Endothelial cell of umbilical vein (primary cell): ENCODE measurements at regions not wholly inside any gene's neighbourhood (a gene's known extent, or its start where the extent isn't known, plus 50 kb on each side); places are given as distances from the start of the nearest gene placed in this dataset.

Source experiments
- BruUV-seq: library from RNA; stranded (reverse); fragments of 400-500 nt; replicated peaks from 2 replicates; lab custom pipeline; 2021; lab: Mats Ljungman, UMichigan
- CTCF ChIA-PET: fragments of 300-600, 350-600 bp; sonication (Branson Sonifier 250); formaldehyde crosslinking; loops from one replicate; lab custom pipeline; 2021; ENCODE audit warnings: antibody characterized with exemption, inconsistent platforms; lab: Charles Lee
- POLR2A ChIA-PET: fragments of 300-600, 350-600 bp; sonication (Branson Sonifier 250); formaldehyde crosslinking; loops from one replicate; lab custom pipeline; 2021; ENCODE audit warnings: antibody characterized with exemption, inconsistent platforms; lab: Charles Lee
- DNase-seq: peaks from one replicate; pipeline ENCODE4 v3.0.0-alpha.2; 2011; ENCODE audit warnings: low read depth, low spot score
- FAIRE-seq: peaks from 2 replicates; lab custom pipeline; 2011; peaks lifted over from hg19 to GRCh38; lab: Jason Lieb, UNC
- H2AFZ ChIP-seq: 2 replicates; pipeline ENCODE4 v1.6.0; 2012; ENCODE audit warnings: low read depth, low read length, control low read depth, inconsistent platforms
- H3K27ac ChIP-seq: 2 replicates; pipeline ENCODE4 v1.5.1; 2011; ENCODE audit warnings: low read depth, mild to moderate bottlenecking, control low read depth, low read length, moderate library complexity; ENCODE audit not compliant: insufficient read depth
- H3K27me3 ChIP-seq, 2 experiments: 2 replicates each; pipeline versions ENCODE4 v1.6.0 to v1.6.1; 2011; ENCODE audit warnings: low read length in 2 of 2, mixed read lengths in 1 of 2; ENCODE audit not compliant: control insufficient read depth in 2 of 2, insufficient read depth in 2 of 2
- H3K36me3 ChIP-seq, 2 experiments: 2 replicates in 1 of 2; 3 replicates in 1 of 2; pipeline ENCODE4 v1.5.1; 2011; ENCODE audit warnings: low read length in 2 of 2, mild to moderate bottlenecking in 1 of 2, moderate library complexity in 1 of 2; ENCODE audit not compliant: control insufficient read depth in 2 of 2, insufficient read depth in 2 of 2; ENCODE audit errors: extremely low read depth in 1 of 2
- H3K4me1 ChIP-seq: 3 replicates; pipeline ENCODE4 v1.5.1; 2011; ENCODE audit warnings: mild to moderate bottlenecking, low read length; ENCODE audit not compliant: control insufficient read depth, insufficient read depth; ENCODE audit errors: extremely low read depth
- H3K4me2 ChIP-seq: 2 replicates; pipeline ENCODE4 v1.6.1; 2011; ENCODE audit warnings: low read length, control low read depth, mixed read lengths; ENCODE audit not compliant: insufficient read depth
- H3K4me3 ChIP-seq, 3 experiments: fragments of 200-600 bp in 1 of 3; sonication (generic), shearing (Covaris generic) in 1 of 3; replicated peaks in 1 of 3; 2 replicates each; pipeline ENCODE4 v1.5.1; 2011 to 2016; ENCODE audit warnings: control low read depth in 3 of 3, low read length in 3 of 3, mild to moderate bottlenecking in 2 of 3, inconsistent platforms in 1 of 3, low read depth in 1 of 3, moderate library complexity in 1 of 3; ENCODE audit not compliant: insufficient read depth in 1 of 3
- H3K79me2 ChIP-seq: 2 replicates; pipeline ENCODE4 v1.6.0; 2012; ENCODE audit warnings: low read length, inconsistent platforms; ENCODE audit not compliant: control insufficient read depth, insufficient read depth
- H3K9ac ChIP-seq: replicated peaks from 2 replicates; pipeline ENCODE3; 2011; ENCODE audit warnings: low read length, control low read depth; ENCODE audit not compliant: insufficient read depth; ENCODE audit errors: extremely low read depth
- H3K9me1 ChIP-seq: replicated peaks from 3 replicates; pipeline ENCODE4 v1.6.0; 2011; ENCODE audit warnings: mild to moderate bottlenecking, low read length; ENCODE audit not compliant: control insufficient read depth, insufficient read depth; ENCODE audit errors: extremely low read depth
- H3K9me3 ChIP-seq: replicated peaks from 2 replicates; pipeline ENCODE4 v1.5.1; 2012; ENCODE audit warnings: low read length, inconsistent platforms; ENCODE audit not compliant: control insufficient read depth, insufficient read depth
- H4K20me1 ChIP-seq: replicated peaks from 2 replicates; pipeline ENCODE3; 2011; ENCODE audit warnings: mild to moderate bottlenecking, low read length; ENCODE audit not compliant: control insufficient read depth, insufficient read depth; ENCODE audit errors: extremely low read depth
- CTCF ChIP-seq, 2 donors: IDR thresholded peaks; 1 replicate in 1 of 2; 2 replicates in 1 of 2; pipeline ENCODE4 v1.5.1; 2011; ENCODE audit warnings: low read length in 2 of 2, mild to moderate bottlenecking in 2 of 2, moderate library complexity in 2 of 2, control low read depth in 1 of 2, inconsistent platforms in 1 of 2, low read depth in 1 of 2; ENCODE audit not compliant: insufficient read depth in 1 of 2; ENCODE audit errors: extremely low read depth in 1 of 2
- EZH2 ChIP-seq: IDR thresholded peaks from 2 replicates; pipeline ENCODE4 v1.6.1; 2012; ENCODE audit warnings: borderline replicate concordance, low read depth, mild to moderate bottlenecking, moderate library complexity, low read length, inconsistent platforms; ENCODE audit not compliant: severe bottlenecking
- FOS ChIP-seq: IDR thresholded peaks from 2 replicates; pipeline ENCODE4 v1.6.1; 2011; ENCODE audit warnings: mild to moderate bottlenecking, low read length, moderate library complexity, borderline replicate concordance; ENCODE audit not compliant: insufficient read depth
- GATA2 ChIP-seq: IDR thresholded peaks from 2 replicates; pipeline ENCODE4 v1.7.0; 2011; ENCODE audit warnings: low read depth, mild to moderate bottlenecking, moderate library complexity, mixed read lengths, low read length; ENCODE audit not compliant: insufficient read length, insufficient read depth
- JUN ChIP-seq: IDR thresholded peaks from 2 replicates; pipeline ENCODE4 v1.6.1; 2011; ENCODE audit warnings: borderline replicate concordance, low read depth; ENCODE audit not compliant: insufficient read length, insufficient read depth
- POLR2AphosphoS5 ChIP-seq: IDR thresholded peaks from 2 replicates; pipeline ENCODE4 v1.6.1; 2012; ENCODE audit warnings: low read depth, mild to moderate bottlenecking, control low read depth, low read length, moderate library complexity; ENCODE audit not compliant: insufficient read depth
- dilution Hi-C: fragments of 300-500 bp; cut with MboI; formaldehyde crosslinking; loops from one replicate; pipeline ENCODE4 v1.15.0; 2019; ENCODE audit warnings: low sequenced_read_pairs; ENCODE audit not compliant: extremely low pct_ligation_motif_present
- intact Hi-C: fragments of 100-400 bp; cut with micrococcal nuclease; formaldehyde crosslinking; loops from one replicate; pipeline ENCODE4 v1.10.0; 2022

GRCh38 chr11:116057000-116057399 is 552.8 kb upstream of the CADM1 start:
- no peak overlapping the region for H3K4me2 ChIP-seq
- intact Hi-C loops = no loop called here

More at GRCh38 chr11:116057000-116057399, 552.8 kb upstream of the CADM1 start:
- TF ChIP-seq EZH2 = no peak
- TF ChIP-seq JUN = no peak
- TF ChIP-seq GATA2 = no peak
- TF ChIP-seq POLR2AphosphoS5 = no peak
- TF ChIP-seq FOS = no peak
- TF ChIP-seq CTCF (IDR thresholded peaks at IDR 0.05; ENCODE audit: extremely low read depth in 1 of 2, insufficient read depth in 1 of 2, low read depth in 1 of 2, low read length in 2 of 2) = no peak
- Histone ChIP-seq H3K4me1 (no peaks in the 10 kb centered on the region), H3K9me3 (peaks cover 2% of the 10 kb centered on the region), H3K9ac (no peak overlapping the region), H3K36me3 (no peaks in the 10 kb centered on the region), H3K27me3 (no peaks in the 10 kb centered on the region), H3K9me1 (no peaks in the 10 kb centered on the region), H3K79me2 (no peaks in the 10 kb centered on the region), H4K20me1 (no peaks in the 10 kb centered on the region), H2AFZ (no peak overlapping the region), H3K4me3 (no peak overlapping the region), H3K27ac (no peak overlapping the region)
- ChIA-PET CTCF (no interaction called here), POLR2A (no interaction called here)
- no peak for DNase-seq
- no TSS peak for BruUV-seq
- FAIRE-seq = no peak
- dilution Hi-C loops = no loop called here
